Urothelium cell line (cell line): ENCODE measurements at regions not wholly inside any gene's neighbourhood (a gene's known extent, or its start where the extent isn't known, plus 50 kb on each side); places are given as distances from the start of the nearest gene placed in this dataset.
"Not testable (repeated sequence)": the region's sequence is repeated elsewhere in the genome, so short reads cannot be mapped to it uniquely, and the experiment has no call there.

Experiments
- DNase-seq: peaks from one replicate; pipeline ENCODE4 v3.0.0; 2011; ENCODE audit warnings: low spot score, mixed read lengths
- FAIRE-seq: peaks from 2 replicates; lab custom pipeline; 2011; peaks lifted over from hg19 to GRCh38; lab: Jason Lieb, UNC

GRCh38 chr6:112571488-112572270 lies 224.5 kb downstream of the RFPL4B start:
- FAIRE-seq (no peak), DNase-seq (no peak)

- no peak for FAIRE-seq
- DNase-seq, result no peak
Observed at GRCh38 chr6:112574190-112574589, 227.1 kb downstream of the RFPL4B start.

GRCh38 chr6:112575309-112575834 lies 228.2 kb downstream of the RFPL4B start:
- DNase-seq (no peak), FAIRE-seq (no peak)

- FAIRE-seq, result no peak
- no peak for DNase-seq
Observed at GRCh38 chr6:112576423-112576822, 229.3 kb downstream of the RFPL4B start.

- no peak for DNase-seq
- no peak for FAIRE-seq
Observed at GRCh38 chr6:112579601-112580000, 232.5 kb downstream of the RFPL4B start.

GRCh38 chr6:112581015-112581414 lies 233.9 kb downstream of the RFPL4B start:
- DNase-seq (no peak), FAIRE-seq (no peak)

- DNase-seq, result no peak
- no peak for FAIRE-seq
Observed at GRCh38 chr6:112590326-112590725, 243.2 kb downstream of the RFPL4B start.

GRCh38 chr6:112591329-112591728 lies 244.2 kb downstream of the RFPL4B start:
- FAIRE-seq, result no peak

GRCh38 chr6:112592159-112592558 lies 245.0 kb downstream of the RFPL4B start:
- DNase-seq (no peak), FAIRE-seq (no peak)

More at GRCh38 chr6:112591329-112591728, 244.2 kb downstream of the RFPL4B start:
- no peak for DNase-seq

GRCh38 chr6:112594886-112595594 lies 247.9 kb downstream of the RFPL4B start:
- FAIRE-seq (no peak), DNase-seq (no peak)

GRCh38 chr6:112595841-112596240 lies 248.7 kb downstream of the RFPL4B start:
- FAIRE-seq (no peak), DNase-seq (no peak)

- FAIRE-seq, result no peak
Observed at GRCh38 chr6:112597176-112597575, 250.0 kb downstream of the RFPL4B start.

GRCh38 chr6:112600168-112600567 lies 253.0 kb downstream of the RFPL4B start:
- DNase-seq (no peak), FAIRE-seq (no peak)

More at GRCh38 chr6:112597176-112597575, 250.0 kb downstream of the RFPL4B start:
- no peak for DNase-seq

GRCh38 chr6:112603726-112604125 lies 256.6 kb downstream of the RFPL4B start:
- DNase-seq, result no peak
- no peak for FAIRE-seq

GRCh38 chr6:112606656-112607435 lies 259.7 kb downstream of the RFPL4B start:
- FAIRE-seq (no peak), DNase-seq (no peak)

- not testable (repeated sequence) for DNase-seq, FAIRE-seq
Observed at GRCh38 chr6:112608925-112609324, 261.8 kb downstream of the RFPL4B start.

GRCh38 chr6:112613410-112613809 lies 266.3 kb downstream of the RFPL4B start:
- FAIRE-seq (no peak), DNase-seq (no peak)

GRCh38 chr6:112618849-112619248 lies 271.7 kb downstream of the RFPL4B start:
- FAIRE-seq (no peak), DNase-seq (no peak)

- FAIRE-seq (no peak), DNase-seq (no peak)
Observed at GRCh38 chr6:112620812-112621569, 273.9 kb downstream of the RFPL4B start.

- no peak for DNase-seq
- no peak for FAIRE-seq
Observed at GRCh38 chr6:112622036-112622435, 274.9 kb downstream of the RFPL4B start.
